UCSD-AML1 (cell line): ENCODE measurements at regions not wholly inside any gene's neighbourhood (a gene's known extent, or its start where the extent isn't known, plus 50 kb on each side); places are given as distances from the start of the nearest gene placed in this dataset.

ENCODE experiments used
- DNase-seq: peaks from one replicate; lab custom pipeline; 2025; ENCODE audit not compliant: unreplicated experiment; lab: John Stamatoyannopoulos, UW

DNA sequence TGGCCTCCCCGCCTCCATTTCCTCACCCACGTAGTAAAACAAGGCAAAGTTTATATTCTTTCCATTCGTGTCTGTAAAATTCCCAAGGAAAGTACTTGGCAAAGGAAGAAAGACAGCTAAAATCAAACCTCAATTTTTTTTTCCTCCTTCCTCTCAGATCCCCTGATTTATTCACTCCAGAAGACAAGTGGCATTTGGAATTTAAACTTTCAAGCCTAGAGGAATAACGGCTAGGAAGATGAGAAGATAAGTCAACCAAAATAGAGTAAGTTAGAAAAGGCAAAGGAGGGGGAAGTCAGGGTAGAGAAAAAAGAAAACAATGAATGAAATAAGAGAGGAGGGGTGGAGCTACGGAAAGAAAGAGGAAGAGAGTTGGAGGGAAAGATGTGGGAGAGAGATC is 198.9 kb upstream of the PIK3C3 start:
- no peak for DNase-seq

DNA sequence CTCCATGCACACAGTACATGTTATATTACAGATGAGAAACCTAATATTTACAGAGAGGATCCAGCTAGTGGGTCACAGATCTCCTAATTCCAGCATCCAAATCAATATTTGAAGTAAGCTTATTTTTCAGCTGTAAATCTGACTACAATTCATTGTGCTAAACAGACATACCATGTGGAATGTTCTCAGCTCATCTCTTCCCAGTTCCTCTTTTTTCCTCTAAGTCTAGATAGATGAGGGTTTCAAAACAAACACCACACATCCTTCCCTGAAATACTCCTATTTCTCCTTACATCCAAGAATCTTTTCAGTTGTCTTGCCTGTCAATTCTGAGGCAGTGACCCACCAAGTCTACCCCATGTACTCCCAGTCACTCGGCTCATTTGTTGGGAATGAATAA is 200.7 kb upstream of the PIK3C3 start:
- no peak for DNase-seq

DNA sequence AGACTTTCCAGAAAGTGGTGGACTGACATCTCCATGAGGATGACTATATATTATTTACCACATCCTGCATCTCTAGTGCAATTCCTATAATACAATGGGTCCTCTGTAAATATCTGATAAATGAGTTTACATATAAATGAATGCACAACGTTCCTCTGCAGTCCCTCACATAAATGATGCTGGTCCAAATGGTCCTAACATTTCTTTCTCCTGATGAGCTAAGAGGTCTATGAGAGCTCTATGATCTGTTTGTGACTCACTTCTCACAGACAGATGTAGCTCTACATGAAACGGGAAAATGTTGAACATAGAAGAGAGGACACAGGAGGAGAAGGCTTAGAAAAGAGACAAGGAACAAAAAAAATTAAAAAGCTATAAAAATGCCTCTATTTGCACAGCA is 201.2 kb upstream of the PIK3C3 start:
- no peak for DNase-seq

DNA sequence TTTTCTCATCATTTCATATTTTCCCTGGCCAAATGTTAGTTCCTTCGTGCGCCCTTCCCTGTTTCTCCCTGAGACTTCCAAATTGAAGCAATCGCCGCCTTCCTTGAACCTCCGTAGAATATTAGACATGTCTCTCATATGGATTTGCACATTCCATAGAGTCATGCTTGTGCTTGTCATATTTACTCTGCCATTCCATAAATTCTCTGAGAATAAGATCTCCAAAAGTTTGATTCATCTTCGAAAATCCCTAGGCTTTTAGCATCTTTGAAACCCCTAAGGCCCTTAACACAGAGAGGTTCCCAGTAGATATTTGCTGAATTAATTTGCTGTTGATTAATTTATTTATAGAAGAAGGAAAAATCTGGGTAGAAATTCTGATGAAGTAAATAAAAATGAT is 202.2 kb upstream of the PIK3C3 start:
- no peak for DNase-seq

DNA sequence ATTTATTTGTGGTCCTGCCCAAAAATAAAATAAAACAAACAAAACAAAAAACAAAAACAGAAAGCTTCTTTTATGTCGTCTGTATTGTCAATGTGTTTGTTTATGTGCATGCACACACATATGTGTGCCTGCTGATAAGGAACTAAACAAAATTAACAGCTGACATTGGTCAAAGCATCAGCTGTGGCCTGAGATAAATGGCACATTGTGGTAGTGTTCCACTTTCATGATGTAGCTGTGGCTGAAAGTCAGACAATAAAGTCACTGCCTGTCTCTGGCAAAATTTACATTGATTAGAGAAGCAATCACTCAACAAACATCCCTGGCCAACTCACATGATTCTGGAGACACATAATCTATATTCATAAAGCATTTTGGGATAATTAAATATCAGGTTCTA is 203.4 kb upstream of the PIK3C3 start:
- DNase-seq, result no peak

DNA sequence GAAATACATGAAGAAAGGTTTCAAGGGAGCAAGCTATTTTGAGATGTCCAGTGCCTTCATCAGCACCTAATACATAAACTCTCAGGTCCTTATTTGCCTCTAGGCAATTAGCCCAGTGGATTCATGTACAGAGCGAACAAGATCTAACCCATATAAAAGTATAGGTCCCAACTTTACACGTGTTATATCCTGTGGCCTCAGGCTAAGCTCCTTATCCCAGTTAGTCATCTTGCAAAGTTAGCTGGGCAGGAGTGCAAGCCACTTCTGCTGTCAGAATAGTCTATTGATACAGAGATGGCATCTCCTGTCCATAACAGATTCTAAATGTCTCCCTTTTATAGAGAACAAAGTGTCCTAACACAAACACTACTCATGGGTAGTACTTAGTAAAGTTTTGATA is 203.9 kb upstream of the PIK3C3 start:
- DNase-seq, result no peak

DNA sequence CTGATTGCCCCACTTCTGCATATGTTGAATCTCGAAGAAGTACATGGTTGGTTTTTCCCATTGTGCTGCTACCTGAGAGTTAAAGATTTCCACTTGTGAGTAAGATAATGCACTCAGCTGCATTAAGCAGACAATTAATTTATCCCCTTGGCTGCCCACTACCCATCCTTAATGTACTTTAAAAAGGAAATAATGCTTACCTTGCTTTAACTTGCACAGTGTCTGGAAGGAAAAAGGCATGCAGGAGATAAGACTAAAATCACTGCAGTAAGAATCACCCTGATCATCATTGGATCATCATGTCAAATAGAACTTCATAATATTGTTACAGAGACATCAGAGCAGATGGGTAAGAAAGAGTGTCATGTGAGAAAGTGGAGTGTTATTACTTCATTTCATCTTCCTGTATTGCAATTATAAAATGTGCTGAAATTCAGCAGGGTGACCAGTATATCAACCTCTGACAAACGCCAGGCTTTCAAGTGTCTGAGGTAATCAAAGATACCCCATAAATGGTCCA is 207.3 kb upstream of the PIK3C3 start:
- no peak for DNase-seq

DNA sequence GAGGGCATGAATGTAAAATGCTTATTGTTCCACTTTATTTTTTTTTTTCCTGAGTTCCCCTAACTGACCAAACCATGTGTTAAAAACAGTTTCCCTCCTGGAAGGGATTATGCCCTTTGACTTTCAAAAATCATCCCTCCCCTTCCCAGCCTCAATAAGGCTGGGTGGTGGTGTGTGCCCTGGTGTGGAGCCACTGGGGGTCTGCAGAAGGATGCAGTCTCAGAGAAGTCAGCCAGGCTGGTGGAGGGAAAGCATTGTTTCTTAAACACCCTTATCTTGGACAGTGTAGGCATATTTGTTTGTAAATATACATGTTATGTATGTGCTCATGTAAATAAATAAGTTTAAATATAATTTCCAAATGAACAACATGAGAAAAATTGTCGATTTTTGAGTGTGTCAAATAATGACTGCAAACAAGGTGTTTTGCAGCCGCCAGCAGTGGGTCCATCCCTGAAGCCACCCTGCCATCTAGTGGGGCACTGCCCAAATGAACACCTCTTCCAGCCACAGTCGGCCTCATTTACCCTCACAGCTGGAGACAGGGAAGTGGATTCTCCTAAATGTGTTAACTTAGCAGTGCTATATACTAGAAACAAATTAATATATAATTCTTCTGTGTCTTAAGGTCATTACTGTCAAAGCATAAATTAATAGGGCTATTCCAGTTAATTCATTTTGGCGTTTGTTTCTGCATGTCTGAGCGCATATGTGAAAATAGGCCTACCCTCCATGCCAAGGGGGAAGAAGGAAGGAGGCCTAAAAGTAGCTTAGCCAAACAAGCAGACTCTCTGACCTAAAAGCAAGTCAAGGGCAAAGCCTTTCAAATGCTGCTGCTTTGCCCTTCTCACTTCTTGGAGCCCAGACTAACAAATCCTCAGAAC is 209.6 kb upstream of the PIK3C3 start:
- DNase-seq, result peak; percentile 47

DNA sequence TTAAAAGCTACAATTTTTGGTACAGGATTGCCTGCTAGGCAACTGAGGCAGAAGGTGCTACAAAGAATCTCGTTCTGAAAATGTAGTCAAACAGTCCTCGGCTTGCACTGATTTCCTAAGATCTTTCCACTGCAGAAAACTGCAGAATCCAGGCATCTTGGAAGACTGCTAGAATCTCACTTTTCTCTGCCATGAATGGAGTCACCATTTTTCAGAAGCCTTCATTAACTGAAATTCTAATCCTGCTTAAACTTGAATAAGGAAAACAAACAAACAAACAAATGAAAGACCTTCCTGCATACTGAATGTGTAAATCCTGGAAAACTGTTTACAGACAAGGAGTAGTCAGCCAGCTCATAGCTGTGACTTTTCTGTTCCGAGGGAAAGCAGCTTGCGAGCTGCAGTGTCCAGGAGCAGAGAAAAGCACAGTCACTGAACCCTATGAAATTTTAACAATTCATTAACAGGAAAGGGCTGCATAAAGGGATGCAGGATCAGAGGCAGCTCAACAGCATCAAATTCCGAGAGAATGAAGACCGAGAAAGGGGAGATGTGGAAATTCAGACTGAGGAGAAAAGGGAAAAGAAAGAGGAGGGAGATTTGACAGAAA is 210.5 kb upstream of the PIK3C3 start:
- DNase-seq, result no peak

DNA sequence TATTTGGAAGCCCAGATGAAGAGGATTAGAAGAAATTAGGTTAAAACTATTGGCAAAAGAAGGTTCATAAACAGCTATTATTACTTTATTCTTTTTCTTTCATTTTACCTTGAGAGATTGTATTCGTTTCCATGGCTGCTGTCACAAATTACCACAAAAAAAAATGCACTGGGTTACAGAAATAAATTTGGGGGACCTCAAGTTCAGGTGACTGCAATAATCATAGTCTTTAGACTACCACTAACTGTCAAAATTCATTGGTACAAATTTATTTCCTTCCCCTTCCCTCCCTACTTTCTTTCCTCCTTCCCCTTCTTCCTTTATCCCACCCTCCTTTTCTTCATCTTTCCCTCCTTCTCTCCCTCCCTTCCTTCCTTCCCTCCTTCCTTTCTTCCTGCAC is 217.8 kb upstream of the PIK3C3 start:
- DNase-seq, result no peak

DNA sequence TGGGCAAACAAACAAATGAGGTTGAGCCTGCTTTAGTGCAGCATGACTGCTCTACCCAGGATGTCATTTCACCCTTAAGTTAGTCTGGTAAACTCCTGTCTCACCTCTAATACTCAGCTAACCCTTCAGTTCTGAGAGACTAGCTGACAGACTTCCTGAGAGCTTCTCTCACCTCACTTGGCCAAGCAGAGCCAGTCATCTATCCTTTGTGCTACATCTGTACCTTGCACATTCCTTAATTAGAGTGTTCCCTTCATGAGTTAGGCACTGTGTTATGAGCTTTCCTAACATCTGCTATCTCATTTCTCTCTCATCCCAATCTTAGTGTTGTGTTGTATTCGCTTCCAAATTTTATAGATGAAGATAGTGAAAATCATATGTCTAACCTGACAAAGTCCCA is 220.1 kb upstream of the PIK3C3 start:
- DNase-seq, result no peak

DNA sequence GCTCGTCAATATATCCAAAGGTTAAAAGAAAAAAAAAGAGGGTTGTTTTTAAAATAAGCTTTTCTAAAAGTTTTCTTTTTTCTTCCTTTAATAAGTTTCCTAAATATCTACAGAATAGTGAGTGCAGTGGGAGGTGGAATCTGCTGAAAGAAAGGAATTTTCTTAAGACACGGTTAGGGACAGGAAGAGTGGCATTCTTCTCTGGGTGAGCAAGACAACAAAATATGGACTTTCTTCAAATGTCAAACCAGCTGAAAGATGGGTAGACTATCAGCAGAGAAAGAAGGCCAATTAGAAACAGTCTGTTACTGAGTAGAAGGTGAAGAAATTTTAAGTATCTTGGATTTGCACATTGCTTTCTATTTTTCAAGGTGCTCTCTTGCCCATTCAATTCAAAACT is 222.7 kb upstream of the PIK3C3 start:
- DNase-seq, result no peak

DNA sequence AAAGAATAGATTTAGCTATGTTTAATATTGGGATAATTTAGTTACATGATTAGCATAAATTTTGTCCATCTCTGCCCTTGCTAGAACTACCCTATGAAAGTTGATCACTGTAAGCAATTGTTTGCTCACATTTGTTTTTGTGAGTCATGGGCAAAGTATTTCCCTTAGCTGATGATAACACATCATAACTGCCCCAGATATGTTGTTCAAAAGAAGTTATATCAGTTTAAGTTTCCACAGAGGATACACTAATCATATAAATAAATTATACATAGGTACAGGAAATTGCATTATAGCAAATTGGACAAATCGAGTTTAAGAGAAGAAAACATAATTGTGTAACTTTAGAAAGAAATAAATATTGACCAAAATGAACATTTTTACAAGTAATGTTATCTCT is 223.2 kb upstream of the PIK3C3 start:
- no peak for DNase-seq

DNA sequence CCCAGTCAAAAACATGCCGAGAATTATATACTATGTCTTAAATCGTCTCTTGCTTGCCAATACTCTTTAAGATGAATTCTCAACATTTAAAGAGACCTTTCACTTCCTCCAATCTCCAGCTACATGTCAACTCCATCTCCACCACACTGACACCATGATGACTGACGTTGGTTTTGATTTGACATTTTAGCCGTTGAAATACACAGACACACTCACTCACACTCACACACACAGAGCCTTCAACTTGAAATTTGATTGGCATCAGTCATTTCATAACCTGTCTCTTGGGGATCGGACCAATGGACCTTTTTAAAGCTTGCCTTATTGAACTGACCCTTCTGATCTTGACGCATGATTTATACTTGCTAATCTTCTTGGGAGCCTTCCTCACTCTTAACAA is 230.8 kb upstream of the PIK3C3 start:
- DNase-seq, result no peak

DNA sequence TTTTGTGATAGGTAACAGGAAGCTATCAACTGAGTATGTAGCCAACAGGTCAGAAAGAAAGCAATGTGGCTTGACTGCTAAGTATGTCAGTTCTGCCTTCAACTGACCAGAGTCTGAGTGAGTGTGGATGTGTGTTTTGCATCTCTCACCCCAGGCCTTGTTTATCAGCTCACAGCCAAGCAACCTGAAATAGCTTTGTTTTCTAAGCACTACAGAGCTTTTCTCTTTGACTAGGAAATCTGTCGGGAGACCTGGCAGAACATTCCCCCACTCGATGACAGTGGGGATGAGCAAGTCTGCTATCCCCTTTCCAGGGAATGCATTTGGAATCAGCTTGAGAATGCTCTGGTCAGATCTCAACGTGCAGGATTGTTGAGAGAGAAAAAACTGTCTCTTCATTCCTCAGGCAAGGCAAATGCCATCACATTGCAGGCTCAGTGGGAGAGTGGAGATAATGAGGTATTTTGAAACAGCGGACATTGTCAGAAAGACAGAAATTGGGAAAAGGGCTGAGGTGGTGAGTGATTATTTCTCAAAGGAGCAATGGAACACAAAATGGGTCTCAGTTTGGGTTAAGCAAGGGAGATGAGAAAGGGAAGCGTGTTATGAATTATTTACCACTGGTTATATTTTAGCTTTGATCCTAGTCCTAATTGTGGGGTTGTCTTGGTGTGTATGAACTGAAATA is 233.8 kb upstream of the PIK3C3 start:
- no peak for DNase-seq

DNA sequence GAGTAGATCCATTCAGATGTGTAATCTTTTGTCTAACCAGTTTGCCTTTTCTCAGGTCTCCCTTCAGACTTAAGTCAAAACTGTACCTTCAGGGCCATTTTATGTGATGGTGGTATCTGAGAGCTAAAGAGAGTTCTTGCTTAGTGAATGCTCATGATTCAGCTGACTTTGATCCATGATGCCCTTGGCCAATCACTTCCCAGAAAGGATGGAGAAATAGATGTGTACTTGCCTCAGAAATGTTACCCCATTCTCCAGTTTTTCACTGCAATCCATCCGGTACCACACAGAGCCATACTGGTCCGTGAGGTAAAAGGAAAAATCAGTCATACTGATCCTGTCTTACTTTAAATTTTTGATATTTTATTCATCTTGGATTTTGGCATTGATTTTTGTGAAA is 234.8 kb upstream of the PIK3C3 start:
- DNase-seq, result no peak

DNA sequence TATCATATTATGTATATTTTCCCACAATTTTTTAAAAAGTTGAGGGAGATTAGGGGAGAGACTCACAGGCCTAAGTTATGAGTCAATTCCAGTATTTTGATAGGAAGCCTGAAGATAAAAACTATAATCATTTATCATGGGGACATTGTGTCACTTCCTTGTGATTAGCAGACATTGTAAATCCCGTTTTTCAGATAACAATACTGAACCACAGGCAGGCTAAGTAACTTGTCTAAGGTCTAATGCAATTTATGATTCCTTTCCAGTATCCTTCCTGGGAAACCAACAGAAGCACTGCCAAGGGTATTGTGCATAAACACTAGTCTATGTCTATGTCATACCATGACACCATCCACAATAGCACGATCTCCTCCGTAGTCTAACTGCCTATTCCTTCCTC is 235.2 kb upstream of the PIK3C3 start:
- no peak for DNase-seq

DNA sequence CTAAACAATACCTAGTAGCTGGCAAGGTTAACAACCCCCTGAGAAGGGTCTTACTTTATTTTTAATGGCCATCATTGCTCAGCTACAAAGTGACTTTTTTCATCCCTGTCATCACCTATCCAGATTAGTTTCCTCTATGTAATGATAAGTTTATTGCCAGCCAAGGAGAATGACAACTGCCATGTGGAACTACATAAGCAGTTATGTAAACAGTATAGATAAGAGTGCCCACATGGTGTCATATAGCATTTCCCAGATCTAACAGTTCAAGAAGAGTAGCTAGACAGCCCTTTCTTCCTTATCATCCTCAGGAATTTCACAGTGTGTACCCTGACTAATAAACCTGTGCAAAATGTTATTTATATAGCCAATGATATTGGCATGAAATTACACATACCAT is 240.2 kb upstream of the PIK3C3 start:
- DNase-seq, result no peak

DNA sequence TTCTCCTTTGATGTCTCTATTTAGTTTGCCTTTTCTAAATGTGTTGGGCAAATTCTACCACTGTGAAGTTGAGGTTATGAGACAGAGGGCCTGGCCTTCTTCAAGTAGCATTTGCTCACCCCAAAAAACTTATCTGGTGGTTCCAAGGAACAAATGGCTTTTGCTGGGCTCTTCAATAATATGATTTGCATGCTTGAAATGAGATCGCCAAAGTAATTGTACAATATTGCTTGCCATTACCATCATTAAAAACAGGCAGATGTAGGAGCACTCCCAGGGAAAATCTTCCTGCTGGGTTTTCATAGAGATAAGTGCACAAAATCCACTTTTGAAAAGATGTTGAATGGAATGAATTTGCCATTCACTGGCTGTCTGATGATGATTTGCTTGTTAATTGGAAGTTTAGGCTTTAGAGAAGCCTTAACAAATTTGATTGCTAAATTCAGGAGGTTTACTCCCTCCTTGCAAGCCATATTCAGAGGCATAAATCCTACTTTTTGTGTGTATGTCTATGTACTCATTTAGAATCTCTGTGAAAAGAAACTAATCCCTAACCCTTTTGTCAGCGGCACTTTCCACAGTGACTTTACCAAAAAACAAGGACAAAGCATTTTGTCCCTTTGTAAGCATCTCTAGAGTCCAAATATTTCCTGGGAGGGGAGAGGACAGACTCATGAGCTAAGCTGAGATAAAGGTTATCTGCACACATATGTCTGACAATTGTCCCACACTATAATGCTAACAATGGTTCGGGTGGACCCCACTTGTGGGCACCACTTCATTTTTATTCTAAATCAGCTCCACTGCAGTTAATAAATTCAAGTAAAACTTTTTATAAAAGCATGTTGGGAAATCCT is 240.8 kb upstream of the PIK3C3 start:
- DNase-seq, result no peak

DNA sequence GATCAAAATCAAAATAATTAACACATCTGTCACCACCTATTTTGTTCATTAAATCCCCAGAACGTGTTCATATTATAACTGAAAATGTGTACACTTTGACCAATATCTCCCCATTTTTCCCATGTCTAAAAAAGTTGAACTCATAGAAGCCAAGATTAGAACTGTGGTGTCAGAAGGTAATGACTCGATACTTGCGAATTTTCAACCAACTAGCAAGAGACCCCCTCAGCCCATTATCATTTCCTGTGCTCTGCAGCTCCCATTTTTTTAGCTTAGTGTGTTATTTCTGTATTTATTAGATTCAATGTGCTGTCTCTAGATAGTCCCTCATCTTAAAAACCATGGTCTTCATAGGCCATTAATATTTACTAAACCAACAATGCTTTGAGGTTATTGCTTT is 248.7 kb upstream of the PIK3C3 start:
- no peak for DNase-seq
